ENCODE measurements at regions not wholly inside any gene's neighbourhood (a gene's known extent, or its start where the extent isn't known, plus 50 kb on each side); places are given as distances from the start of the nearest gene placed in this dataset.
A peak's percentile ranks its signal among the peaks of the same experiment; 100 is the strongest.

- no peak for DNase-seq
- no peaks in the 10 kb centered on the region for H3K27me3 ChIP-seq
- intact Hi-C loops (cut with DNase I) = no loop called here
- H3K9me3 ChIP-seq = no peaks in the 10 kb centered on the region
- H3K4me3 ChIP-seq (replicated peaks in 1 of 3) = no peak overlapping the region
- no peak overlapping the region for H3K27ac ChIP-seq
- H3K4me1 ChIP-seq = no peaks in the 10 kb centered on the region
- TF ChIP-seq POLR2A (IDR thresholded peaks at IDR 0.05) (no peak), CTCF (IDR thresholded peaks at IDR 0.05) (no peak)
- no peaks in the 10 kb centered on the region for H3K36me3 ChIP-seq
These were observed 713.2 kb downstream of the FLRT2 start for GRCh38 chr14:86243158-86243557.

- H3K9me3 ChIP-seq = no peaks in the 10 kb centered on the region
- WGBS, 2 donors = 64% methylated on average over 4 of the region's 4 CpGs
- H3K36me3 ChIP-seq = no peaks in the 10 kb centered on the region
- intact Hi-C loops (cut with DNase I) = no loop called here
- no peaks in the 10 kb centered on the region for H3K4me1 ChIP-seq
- DNase-seq = no peak
- H3K27ac ChIP-seq = no peak overlapping the region
- TF ChIP-seq POLR2A (IDR thresholded peaks at IDR 0.05) = no peak
- no peak for TF ChIP-seq CTCF (IDR thresholded peaks at IDR 0.05)
- H3K4me3 ChIP-seq (replicated peaks in 1 of 3) = no peak overlapping the region
- H3K27me3 ChIP-seq = no peaks in the 10 kb centered on the region
These were observed 707.8 kb downstream of the FLRT2 start for GRCh38 chr14:86237733-86238132.

- H3K4me1 ChIP-seq = no peaks in the 10 kb centered on the region
- H3K27me3 ChIP-seq = no peaks in the 10 kb centered on the region
- intact Hi-C loops (cut with DNase I) = no loop called here
- 64 to 76% methylated on average over 3 of the region's 3 CpGs for WGBS, 2 donors
- no peaks in the 10 kb centered on the region for H3K36me3 ChIP-seq
- H3K4me3 ChIP-seq (replicated peaks in 1 of 3) = no peak overlapping the region
- H3K27ac ChIP-seq = no peak overlapping the region
- H3K9me3 ChIP-seq = no peaks in the 10 kb centered on the region
- no peak for TF ChIP-seq POLR2A (IDR thresholded peaks at IDR 0.05)
- DNase-seq = no peak
These were observed 691.8 kb downstream of the FLRT2 start for GRCh38 chr14:86221755-86222154.

GRCh38 chr14:86221000-86221399 lies 691.1 kb downstream of the FLRT2 start:
- no peak overlapping the region for H3K27ac ChIP-seq
- 58 to 61% methylated on average over 3 of the region's 3 CpGs for WGBS, 2 donors
- no peaks in the 10 kb centered on the region for H3K27me3 ChIP-seq
- no peaks in the 10 kb centered on the region for H3K4me1 ChIP-seq
- no peak for TF ChIP-seq CTCF (IDR thresholded peaks at IDR 0.05)
- no peaks in the 10 kb centered on the region for H3K9me3 ChIP-seq
- intact Hi-C loops (cut with DNase I) = no loop called here
- no peaks in the 10 kb centered on the region for H3K36me3 ChIP-seq
- no peak overlapping the region for H3K4me3 ChIP-seq (replicated peaks in 1 of 3)
- DNase-seq = peak; percentile 3 to 5

GRCh38 chr14:86217523-86217922 lies 687.6 kb downstream of the FLRT2 start:
- Histone ChIP-seq H3K27ac (no peak overlapping the region), H3K4me3 (replicated peaks in 1 of 3) (no peak overlapping the region), H3K27me3 (no peaks in the 10 kb centered on the region), H3K9me3 (no peaks in the 10 kb centered on the region), H3K36me3 (no peaks in the 10 kb centered on the region), H3K4me1 (no peaks in the 10 kb centered on the region)
- TF ChIP-seq CTCF (IDR thresholded peaks at IDR 0.05) = no peak
- TF ChIP-seq POLR2A (IDR thresholded peaks at IDR 0.05) = no peak
- WGBS, 2 donors = 65 to 89% methylated on average over 14 of the region's 14 CpGs
- no peak for DNase-seq
- intact Hi-C loops (cut with DNase I) = no loop called here

- DNase-seq = no peak
- Histone ChIP-seq H3K27me3 (no peaks in the 10 kb centered on the region), H3K9me3 (no peaks in the 10 kb centered on the region), H3K36me3 (no peaks in the 10 kb centered on the region), H3K4me3 (replicated peaks in 1 of 3) (no peak overlapping the region), H3K4me1 (no peaks in the 10 kb centered on the region), H3K27ac (no peak overlapping the region)
- 84 to 85% methylated on average over 1 of the region's 1 CpG for WGBS, 2 donors
- intact Hi-C loops (cut with DNase I) = no loop called here
- no peak for TF ChIP-seq CTCF (IDR thresholded peaks at IDR 0.05)
- TF ChIP-seq POLR2A (IDR thresholded peaks at IDR 0.05) = no peak
These were observed 673.9 kb downstream of the FLRT2 start for GRCh38 chr14:86203843-86204242.

Measured in thyroid gland (tissue), 4 donors.